Peyer's patch (tissue), 4 donors: ENCODE measurements at regions not wholly inside any gene's neighbourhood (a gene's known extent, or its start where the extent isn't known, plus 50 kb on each side); places are given as distances from the start of the nearest gene placed in this dataset.
"Not testable (repeated sequence)": the region's sequence is repeated elsewhere in the genome, so short reads cannot be mapped to it uniquely, and the experiment has no call there.

Source experiments
- DNase-seq, 3 donors: peaks; one replicate each; pipeline ENCODE4 v3.0.0-alpha.2; 2017 to 2019
- H3K27ac ChIP-seq, 4 donors: fragments of 200-600 bp; sonication (generic); one replicate each; pipeline ENCODE4 v1.5.1; 2016 to 2019
- H3K27me3 ChIP-seq, 2 donors: fragments of 200-600 bp; sonication (generic); one replicate each; pipeline ENCODE4 v1.5.1; 2019
- H3K36me3 ChIP-seq, 3 donors: fragments of 200-600 bp; sonication (generic); one replicate each; pipeline ENCODE4 v1.5.1; 2016 to 2019
- H3K4me1 ChIP-seq, 4 donors: fragments of 200-600 bp; sonication (generic); one replicate each; pipeline ENCODE4 v1.5.1; 2016 to 2019
- H3K4me3 ChIP-seq, 4 donors: fragments of 200-600 bp; sonication (generic); 1 replicate in 3 of 4; 2 replicates in 1 of 4; pipeline ENCODE4 v1.5.1; 2016 to 2019; ENCODE audit warnings: mild to moderate bottlenecking in 1 of 4
- H3K9me3 ChIP-seq, 4 donors: fragments of 200-600 bp; sonication (generic); one replicate each; pipeline ENCODE4 v1.5.1; 2016 to 2019; ENCODE audit warnings: mild to moderate bottlenecking in 1 of 4
- CTCF ChIP-seq, 6 experiments: fragments of 450-650 bp in 4 of 6; fragments of 200-600 bp in 2 of 6; sonication (generic) in 1 of 6; IDR thresholded peaks; one replicate each; pipeline ENCODE4 v1.5.1; 2017 to 2019; ENCODE audit warnings: antibody characterized with exemption in 6 of 6, mild to moderate bottlenecking in 3 of 6, moderate library complexity in 1 of 6
- POLR2A ChIP-seq, 2 donors: fragments of 450-650 bp; IDR thresholded peaks; one replicate each; pipeline ENCODE4 v1.5.1; 2017; ENCODE audit warnings: antibody characterized with exemption in 2 of 2, mild to moderate bottlenecking in 2 of 2, moderate library complexity in 2 of 2

DNA sequence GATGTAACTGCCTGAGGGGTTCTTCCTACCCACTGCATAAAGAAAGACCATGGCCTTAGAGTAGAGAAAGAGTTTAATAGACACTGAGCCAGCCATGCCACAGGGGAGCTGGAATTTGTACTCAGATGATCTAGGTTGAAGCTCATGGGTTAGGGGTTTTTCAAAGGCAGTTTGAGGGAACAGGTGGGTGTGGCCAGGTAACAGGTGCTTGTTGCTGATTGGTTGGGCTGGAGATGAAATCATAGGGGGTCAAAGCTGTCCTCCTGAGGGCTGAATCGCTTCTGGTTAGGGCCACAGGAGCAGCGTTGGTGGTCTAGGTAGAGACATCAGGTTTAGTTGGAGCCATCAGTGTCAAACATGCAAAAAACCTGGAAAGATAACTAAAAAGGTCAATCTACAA lies 59.2 kb upstream of the CSNK1A1L start:
- H3K4me3 ChIP-seq: no peak overlapping the region
- H3K4me1 ChIP-seq: no peaks in the 10 kb centered on the region
- H3K27ac ChIP-seq: no peak overlapping the region
- H3K27me3 ChIP-seq: no peaks in the 10 kb centered on the region
- H3K9me3 ChIP-seq: no peaks in the 10 kb centered on the region
- no peaks in the 10 kb centered on the region for H3K36me3 ChIP-seq
- DNase-seq: no peak
- TF ChIP-seq CTCF (IDR thresholded peaks at IDR 0.05) (no peak), POLR2A (IDR thresholded peaks at IDR 0.05) (no peak)

DNA sequence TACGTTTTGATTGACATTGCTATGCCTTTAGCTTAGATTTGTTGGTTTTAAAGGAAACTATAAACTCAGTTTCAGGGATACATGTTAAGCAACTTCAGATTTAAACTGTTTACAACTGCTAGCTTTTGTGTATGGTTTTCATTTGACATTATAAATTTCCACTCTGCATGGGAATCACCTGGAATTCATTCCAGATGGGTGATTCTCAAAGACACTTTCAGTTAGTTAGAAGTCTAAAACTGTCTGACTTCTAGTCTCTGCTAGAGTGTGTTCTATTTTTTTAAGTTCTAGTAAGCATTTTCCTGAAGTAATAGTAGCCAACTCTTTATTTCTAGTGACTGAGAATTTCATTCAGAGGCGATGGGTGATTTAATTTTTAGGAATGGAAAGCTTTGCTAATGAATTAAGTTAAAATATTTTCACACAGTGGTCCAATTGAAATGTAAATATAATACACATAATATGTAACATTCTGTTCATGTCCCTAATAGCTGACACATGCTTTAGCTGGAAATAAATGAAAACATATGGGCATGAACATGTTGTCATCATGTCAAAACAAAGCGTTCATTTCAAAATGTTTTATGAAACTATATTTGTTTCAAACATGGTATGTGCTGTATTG lies 58.3 kb upstream of the CSNK1A1L start:
- Histone ChIP-seq H3K27me3 (no peaks in the 10 kb centered on the region), H3K4me3 (no peak overlapping the region), H3K9me3 (no peaks in the 10 kb centered on the region), H3K27ac (no peak overlapping the region), H3K36me3 (no peaks in the 10 kb centered on the region), H3K4me1 (no peaks in the 10 kb centered on the region)
- TF ChIP-seq POLR2A (IDR thresholded peaks at IDR 0.05) (no peak), CTCF (IDR thresholded peaks at IDR 0.05) (no peak)
- no peak for DNase-seq

- no peak overlapping the region for H3K27ac ChIP-seq
- peaks cover 0 to 5% (median 0%) of the 10 kb centered on the region in 4 donors for H3K9me3 ChIP-seq
- TF ChIP-seq CTCF (IDR thresholded peaks at IDR 0.05): no peak
- DNase-seq: no peak
- no peaks in the 10 kb centered on the region for H3K4me1 ChIP-seq
- no peak overlapping the region for H3K4me3 ChIP-seq
- H3K27me3 ChIP-seq: no peaks in the 10 kb centered on the region
- no peaks in the 10 kb centered on the region for H3K36me3 ChIP-seq
These were observed 53.0 kb upstream of the CSNK1A1L start for GRCh38 chr13:37158481-37158880.

GRCh38 chr13:37155613-37156097 lies 50.2 kb upstream of the CSNK1A1L start:
- not testable (repeated sequence) for H3K4me1 ChIP-seq, H3K9me3 ChIP-seq, DNase-seq

More at GRCh38 chr13:37155613-37156097, 50.2 kb upstream of the CSNK1A1L start:
- not testable (repeated sequence) for H3K4me3 ChIP-seq, H3K27me3 ChIP-seq, H3K36me3 ChIP-seq, H3K27ac ChIP-seq
